ENCODE measurements at regions not wholly inside any gene's neighbourhood (a gene's known extent, or its start where the extent isn't known, plus 50 kb on each side); places are given as distances from the start of the nearest gene placed in this dataset.

DNA sequence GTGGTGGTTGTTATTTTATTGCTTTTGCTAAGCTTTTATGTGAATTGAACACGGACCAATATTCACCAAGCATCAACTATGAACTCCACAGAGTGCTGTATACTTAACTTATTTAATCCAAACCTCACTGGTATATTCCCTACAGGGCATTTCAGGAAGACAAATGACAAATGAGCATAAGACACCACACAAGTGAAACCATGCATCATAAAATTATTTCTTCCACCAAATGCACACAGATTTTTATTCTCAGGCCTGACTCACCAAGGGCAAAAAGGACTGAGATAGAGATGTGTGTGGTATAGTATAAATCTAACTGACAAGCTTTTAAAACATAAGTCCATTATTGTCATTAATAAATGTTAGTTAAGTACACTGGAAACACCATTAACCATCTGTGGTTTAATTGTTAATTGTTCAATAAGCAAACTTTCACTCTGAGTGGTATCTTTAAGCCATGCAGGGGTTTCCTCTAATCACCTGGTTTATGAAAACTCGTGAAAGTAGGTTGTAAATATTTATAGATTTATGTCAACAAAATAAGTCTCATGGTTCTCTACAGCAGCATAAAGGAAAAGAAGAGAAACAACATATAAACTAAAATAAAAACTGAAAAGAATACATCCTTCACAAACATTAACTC, 77.6 kb upstream of the CRIM1 start:
- TF ChIP-seq CTCF (IDR thresholded peaks at IDR 0.05): no peak
- TF ChIP-seq POLR2AphosphoS5 (IDR thresholded peaks at IDR 0.05): no peak
